GM08714 (cell line): ENCODE measurements at regions not wholly inside any gene's neighbourhood (a gene's known extent, or its start where the extent isn't known, plus 50 kb on each side); places are given as distances from the start of the nearest gene placed in this dataset.
"Not testable (repeated sequence)": the region's sequence is repeated elsewhere in the genome, so short reads cannot be mapped to it uniquely, and the experiment has no call there.

Experiments used
- H3K4me3 ChIP-seq: fragments of 200-500 bp; sonication (Bioruptor generic); 2 replicates; pipeline ENCODE4 v1.5.1; 2014; ENCODE audit warnings: mild to moderate bottlenecking, low read length, inconsistent platforms
- ZNF274 ChIP-seq: IDR thresholded peaks from 2 replicates; pipeline ENCODE4 v1.6.1; 2012; ENCODE audit warnings: mild to moderate bottlenecking, low read depth, low read length

GRCh38 chr14:105641075-105641937, 114.9 kb downstream of the TMEM121 start:
- no peak overlapping the region for H3K4me3 ChIP-seq
- no peak for TF ChIP-seq ZNF274

- not testable (repeated sequence) for H3K4me3 ChIP-seq
These were observed 115.6 kb downstream of the TMEM121 start for GRCh38 chr14:105641951-105642350.

- H3K4me3 ChIP-seq: not testable (repeated sequence)
These were observed 116.1 kb downstream of the TMEM121 start for GRCh38 chr14:105642486-105642885.

GRCh38 chr14:105643406-105644052, 117.1 kb downstream of the TMEM121 start:
- H3K4me3 ChIP-seq: not testable (repeated sequence)

GRCh38 chr14:105644053-105644435, 117.7 kb downstream of the TMEM121 start:
- H3K4me3 ChIP-seq: not testable (repeated sequence)

- H3K4me3 ChIP-seq: not testable (repeated sequence)
These were observed 118.1 kb downstream of the TMEM121 start for GRCh38 chr14:105644457-105644856.

- H3K4me3 ChIP-seq: not testable (repeated sequence)
These were observed 118.5 kb downstream of the TMEM121 start for GRCh38 chr14:105644891-105645290.

GRCh38 chr14:105645389-105645788, 119.0 kb downstream of the TMEM121 start:
- H3K4me3 ChIP-seq: not testable (repeated sequence)

- no peak for TF ChIP-seq ZNF274
- H3K4me3 ChIP-seq: no peak overlapping the region
These were observed 119.8 kb downstream of the TMEM121 start for GRCh38 chr14:105646175-105646574.

GRCh38 chr14:105646711-105647281, 120.4 kb downstream of the TMEM121 start:
- not testable (repeated sequence) for H3K4me3 ChIP-seq

- H3K4me3 ChIP-seq: not testable (repeated sequence)
These were observed 121.0 kb downstream of the TMEM121 start for GRCh38 chr14:105647426-105647783.

- no peak overlapping the region for H3K4me3 ChIP-seq
- TF ChIP-seq ZNF274: no peak
These were observed 121.6 kb downstream of the TMEM121 start for GRCh38 chr14:105647784-105648608.

GRCh38 chr14:105648609-105649535, 122.5 kb downstream of the TMEM121 start:
- not testable (repeated sequence) for H3K4me3 ChIP-seq

GRCh38 chr14:105652317-105652716, 125.9 kb downstream of the TMEM121 start:
- H3K4me3 ChIP-seq: not testable (repeated sequence)

GRCh38 chr14:105653921-105654320, 127.5 kb downstream of the TMEM121 start:
- not testable (repeated sequence) for H3K4me3 ChIP-seq

GRCh38 chr14:105659255-105659654, 132.9 kb downstream of the TMEM121 start:
- not testable (repeated sequence) for H3K4me3 ChIP-seq
